GM18520 (cell line): ENCODE measurements at regions not wholly inside any gene's neighbourhood (a gene's known extent, or its start where the extent isn't known, plus 50 kb on each side); places are given as distances from the start of the nearest gene placed in this dataset.
"Not testable (repeated sequence)": the region's sequence is repeated elsewhere in the genome, so short reads cannot be mapped to it uniquely, and the experiment has no call there.

Experiments
- ATAC-seq: cut with Tn5 transposase; IDR thresholded peaks from one replicate; pipeline ENCODE4 v1.9.1; 2021; ENCODE audit not compliant: unreplicated experiment

- ATAC-seq: no peak
Measured at GRCh38 chr13:50543782-50544181, 299.7 kb downstream of the DLEU7 start.

DNA sequence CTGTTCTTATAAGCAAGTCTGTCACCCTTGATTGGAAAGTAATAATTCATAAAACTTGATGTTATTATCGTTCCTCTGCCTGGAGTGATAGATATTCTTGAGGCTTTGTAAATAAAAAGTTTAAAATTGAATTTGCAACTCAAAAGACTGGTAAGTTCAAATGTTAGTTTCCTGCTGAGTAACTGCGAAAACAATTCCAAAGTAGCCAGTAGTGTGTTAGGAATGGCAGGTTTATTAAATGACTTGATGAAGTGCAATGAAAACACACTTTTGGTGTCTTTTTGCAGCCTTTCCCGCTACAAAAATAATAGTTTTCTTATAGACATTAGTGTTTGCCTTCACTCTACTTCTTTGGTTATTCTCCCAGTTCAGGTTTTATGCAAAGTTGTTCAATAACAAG is 299.3 kb downstream of the DLEU7 start:
- ATAC-seq: no peak

- not testable (repeated sequence) for ATAC-seq
Measured at GRCh38 chr13:50547175-50547574, 296.3 kb downstream of the DLEU7 start.

GRCh38 chr13:50548586-50548985 is 294.9 kb downstream of the DLEU7 start:
- ATAC-seq: no peak

GRCh38 chr13:50549221-50549942 is 294.1 kb downstream of the DLEU7 start:
- ATAC-seq: no peak

DNA sequence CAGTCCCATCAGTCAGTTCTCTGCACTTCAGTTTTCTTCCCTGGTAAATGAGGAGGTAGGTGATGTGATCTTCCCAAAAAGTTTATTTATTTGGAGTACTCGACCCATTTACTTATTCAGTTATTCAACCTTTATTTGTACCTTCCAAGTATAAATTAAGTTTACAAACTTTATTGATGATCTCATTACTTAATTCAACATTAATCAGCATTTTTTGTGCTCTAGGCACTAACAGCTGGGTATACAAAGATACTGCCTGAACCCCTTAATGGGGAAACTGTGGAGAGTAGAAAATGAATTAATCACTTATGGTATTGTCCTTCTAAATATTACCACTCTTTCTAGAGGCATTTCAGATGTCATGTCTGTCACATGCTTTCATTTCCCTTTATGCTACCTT is 293.3 kb downstream of the DLEU7 start:
- ATAC-seq: no peak

DNA sequence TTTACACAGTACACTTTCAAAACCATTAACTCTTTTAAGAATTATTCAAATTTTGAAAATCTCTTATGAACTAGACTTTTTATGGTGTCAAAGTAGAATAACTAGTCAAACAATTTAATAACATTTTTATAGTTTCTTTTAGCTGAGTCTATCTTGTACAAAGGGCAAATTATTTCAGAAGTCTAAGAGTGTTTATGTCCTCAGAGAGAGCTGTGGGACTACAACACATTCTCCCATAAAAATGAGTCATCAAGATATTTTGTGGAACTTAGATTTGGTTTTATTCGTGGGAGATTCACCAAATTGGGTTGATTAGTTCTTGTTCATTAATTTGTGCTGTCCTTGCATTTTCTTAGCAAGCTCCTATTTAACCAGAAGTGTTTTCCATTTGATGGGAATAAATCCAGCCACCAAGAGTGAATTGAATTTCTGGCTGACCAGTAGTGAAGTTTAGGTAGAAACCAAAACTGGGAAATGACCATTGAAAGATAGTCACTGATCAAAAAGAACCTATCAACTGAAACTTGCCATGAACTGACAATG is 291.0 kb downstream of the DLEU7 start:
- no peak for ATAC-seq

DNA sequence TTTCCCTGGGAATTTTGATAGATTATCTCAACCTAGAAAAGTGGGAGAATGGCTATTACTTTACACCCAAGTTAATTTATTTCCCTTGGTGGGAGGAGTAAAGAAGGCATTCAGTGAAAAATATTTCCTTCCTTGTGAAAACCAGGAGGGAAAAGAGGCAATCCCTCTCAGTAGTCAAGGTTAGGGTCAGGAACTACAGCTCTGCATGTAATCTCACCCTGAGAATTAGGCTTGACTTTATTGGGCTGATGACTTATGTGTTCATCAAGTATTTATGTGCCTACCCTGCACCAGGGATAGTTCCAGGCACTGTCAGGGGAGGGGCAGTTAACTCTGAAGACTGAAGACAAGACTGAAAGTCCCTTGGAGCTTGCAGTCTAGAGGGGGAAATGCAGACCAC is 281.8 kb downstream of the DLEU7 start:
- ATAC-seq: no peak

DNA sequence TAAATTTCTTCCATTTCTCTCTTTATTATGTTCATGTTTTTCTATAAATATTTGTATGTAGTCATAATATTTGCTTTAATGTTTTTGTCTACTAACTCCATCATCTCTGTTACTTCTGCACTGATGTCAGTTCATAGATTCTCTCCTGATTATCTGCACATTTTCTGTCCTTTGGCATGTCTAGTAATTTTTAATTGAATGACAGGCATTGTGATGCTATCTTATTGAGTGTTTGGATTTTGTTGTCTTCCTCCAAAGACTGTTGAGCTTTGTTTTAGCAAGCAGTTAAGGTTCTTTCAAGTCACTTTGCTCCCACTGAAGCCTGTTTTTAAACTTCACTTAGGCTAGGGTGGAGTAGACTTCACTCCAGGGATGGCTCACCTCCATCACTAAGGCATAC is 276.8 kb downstream of the DLEU7 start:
- ATAC-seq: no peak

DNA sequence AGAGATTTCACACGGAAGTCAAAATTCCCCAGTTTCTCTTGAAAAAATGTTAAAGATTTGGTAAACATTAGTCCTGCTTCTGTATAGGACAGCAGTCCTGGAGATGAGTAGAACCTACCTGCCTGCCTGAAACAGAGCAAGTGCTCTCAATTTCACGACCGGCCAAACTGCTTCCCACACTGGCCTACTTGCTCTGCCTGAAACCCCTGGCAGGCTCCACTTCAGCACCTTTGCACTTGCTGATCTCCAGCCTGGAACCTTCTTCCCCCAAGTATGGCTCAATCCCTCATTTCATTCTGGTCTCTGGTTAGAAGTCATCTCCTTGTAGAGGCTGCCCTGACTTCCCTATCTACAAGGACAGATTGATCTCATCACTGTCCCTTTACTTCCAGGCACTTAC is 271.4 kb downstream of the DLEU7 start:
- no peak for ATAC-seq

DNA sequence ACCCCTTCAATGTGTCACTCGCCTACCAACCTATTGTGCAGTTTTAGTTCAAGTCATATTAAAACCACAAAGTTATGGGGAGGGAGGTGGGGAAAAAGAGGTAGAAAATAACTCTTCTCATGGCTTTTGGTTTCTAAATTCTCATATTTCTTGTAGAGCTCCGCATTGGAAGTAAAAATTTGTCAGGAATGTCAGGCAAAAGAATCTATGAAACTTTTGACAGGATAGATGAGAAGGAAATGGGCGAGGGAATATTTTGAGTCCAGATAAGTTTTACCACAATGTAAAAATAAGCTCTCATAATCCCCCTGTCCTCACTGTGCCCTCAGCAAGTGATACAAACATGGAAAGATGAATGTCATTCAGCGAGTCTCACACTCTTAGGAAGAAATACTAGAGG is 270.4 kb downstream of the DLEU7 start:
- no peak for ATAC-seq

GRCh38 chr13:50574731-50575130 is 268.8 kb downstream of the DLEU7 start:
- no peak for ATAC-seq

DNA sequence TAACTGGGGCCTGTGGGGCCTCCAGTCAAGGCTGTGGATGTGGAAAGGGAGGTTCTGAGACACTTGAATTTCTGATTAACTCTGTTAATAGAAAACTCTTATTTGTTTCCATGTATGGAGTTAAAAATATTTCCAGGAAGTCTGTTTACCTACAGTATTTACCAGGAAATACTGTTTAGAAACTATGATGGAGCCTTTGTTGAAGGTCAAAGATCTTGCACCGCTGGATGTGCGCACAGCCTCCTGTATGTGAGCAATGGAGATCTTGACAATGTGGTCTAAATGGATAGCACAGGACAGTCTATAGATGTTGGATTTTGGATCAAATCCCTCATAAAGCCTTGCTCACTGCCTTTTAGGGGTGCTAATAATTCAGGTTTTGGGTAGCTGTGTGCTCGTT is 268.4 kb downstream of the DLEU7 start:
- no peak for ATAC-seq

DNA sequence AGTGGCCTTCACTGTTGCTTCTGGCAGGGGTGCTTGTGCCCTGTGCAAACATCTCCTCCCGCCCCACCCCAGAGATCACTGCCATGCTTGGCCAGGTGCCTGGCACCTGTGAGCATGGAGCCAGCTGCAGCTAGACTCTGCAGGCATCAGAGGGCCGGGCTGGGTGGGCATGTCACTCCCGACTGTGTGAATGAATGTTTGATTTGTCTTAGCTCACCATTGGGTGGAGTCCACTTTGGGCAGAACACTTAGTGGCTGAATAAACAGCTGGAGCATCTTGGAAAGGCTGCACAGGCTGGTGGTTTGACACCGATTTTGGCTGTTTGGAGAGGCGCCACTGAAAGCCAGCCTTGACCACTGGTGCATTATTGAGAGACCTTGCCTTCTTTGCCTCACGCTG is 267.3 kb downstream of the DLEU7 start:
- ATAC-seq: no peak

- no peak for ATAC-seq
Measured at GRCh38 chr13:50577806-50578205, 265.7 kb downstream of the DLEU7 start.

DNA sequence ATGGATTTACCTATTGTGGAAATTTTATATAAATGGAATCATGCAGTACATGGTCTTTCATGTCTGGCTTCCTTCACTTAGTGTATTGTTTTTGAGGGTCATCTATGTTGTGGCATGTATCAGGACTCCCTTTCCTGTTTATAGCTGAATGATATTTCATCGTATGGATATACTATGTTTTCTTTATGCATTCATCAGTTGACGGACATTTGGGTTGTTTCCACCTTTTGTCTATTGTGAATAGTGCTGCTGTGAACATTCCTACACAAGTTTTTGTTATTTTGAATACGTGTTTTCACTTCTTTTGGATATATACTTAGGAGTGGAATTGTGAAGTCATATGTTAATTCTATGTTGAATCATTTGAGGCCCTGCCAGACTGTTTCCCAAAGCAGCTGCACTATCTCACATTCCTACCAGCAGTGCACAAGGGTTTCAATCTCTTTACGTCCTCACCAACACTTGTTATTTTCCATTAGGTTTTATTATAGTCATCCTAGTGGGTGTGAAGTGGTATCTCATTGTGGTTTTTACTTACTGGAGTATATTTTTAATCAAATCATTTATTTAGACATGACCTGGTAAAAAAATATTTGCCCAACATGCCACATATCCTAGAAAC is 262.7 kb downstream of the DLEU7 start:
- no peak for ATAC-seq

GRCh38 chr13:50581586-50582196 is 261.8 kb downstream of the DLEU7 start:
- ATAC-seq: no peak

- no peak for ATAC-seq
Measured at GRCh38 chr13:50584856-50585580, 258.5 kb downstream of the DLEU7 start.

DNA sequence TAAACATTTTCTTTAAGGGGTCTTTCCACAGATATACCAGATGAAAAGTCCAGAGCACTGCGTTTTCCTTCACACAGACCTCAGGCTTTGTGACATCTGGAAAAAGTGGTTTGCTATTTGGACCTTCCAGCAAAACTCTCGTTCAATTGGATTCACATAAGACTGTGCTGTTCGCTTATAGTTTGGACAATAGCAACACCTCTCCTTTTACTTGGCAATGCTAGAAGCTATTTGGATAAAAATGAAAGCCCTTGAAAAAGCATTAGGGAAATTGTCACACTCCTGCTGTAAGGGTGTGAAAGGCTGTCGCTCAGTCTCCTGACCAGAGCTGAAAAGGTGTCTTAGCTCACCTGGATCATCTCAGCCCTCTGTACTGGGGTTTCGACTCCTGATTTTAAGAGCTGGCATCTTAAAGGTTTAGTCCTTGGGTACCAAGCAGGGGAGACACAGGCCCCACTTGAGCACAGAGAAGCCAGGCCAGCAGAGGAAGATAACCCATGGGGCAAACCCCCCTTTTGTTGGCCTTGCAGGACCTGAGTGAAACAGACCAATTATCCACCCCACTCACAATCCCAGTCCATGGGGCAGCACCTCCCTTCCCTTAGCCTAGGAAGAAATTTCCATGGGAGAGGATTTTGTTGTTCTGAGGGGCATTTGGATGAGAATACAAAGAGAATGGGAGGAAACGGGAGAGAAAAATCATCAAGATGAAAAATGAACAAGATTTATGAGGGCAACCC is 257.6 kb downstream of the DLEU7 start:
- no peak for ATAC-seq

DNA sequence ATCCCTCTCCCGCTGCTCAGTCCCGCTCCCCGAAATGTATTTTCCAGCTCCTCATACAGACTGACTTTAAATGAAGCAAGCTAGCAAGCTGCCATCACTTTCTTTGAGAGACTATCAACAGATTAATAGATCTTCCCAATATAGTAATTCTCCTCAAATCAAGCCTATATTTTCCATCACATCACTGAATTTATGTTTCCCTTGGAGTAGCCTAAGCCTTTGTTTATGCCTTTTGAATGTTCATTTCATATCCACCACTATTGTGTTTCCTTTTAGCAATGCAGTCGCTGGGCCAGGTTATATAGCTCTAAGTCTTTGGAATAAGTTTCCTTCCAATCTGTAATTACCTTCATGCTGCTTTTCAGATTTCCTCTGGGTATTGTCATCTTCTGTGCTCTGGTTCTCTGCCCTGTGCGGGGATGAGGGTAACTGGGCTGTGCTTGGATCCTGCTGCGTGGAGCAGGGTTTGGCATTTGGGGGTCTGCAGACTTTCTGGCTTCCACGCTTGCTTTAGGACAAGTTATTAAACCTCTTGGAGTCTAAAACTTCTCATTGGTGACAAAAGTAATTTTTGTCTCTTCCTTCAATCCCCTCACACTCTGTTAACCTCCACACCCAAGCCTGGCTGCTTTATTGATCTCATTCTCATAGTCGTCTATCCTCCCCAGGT is 256.9 kb downstream of the DLEU7 start:
- no peak for ATAC-seq
